NCI-H226 (cell line): ENCODE measurements at regions not wholly inside any gene's neighbourhood (a gene's known extent, or its start where the extent isn't known, plus 50 kb on each side); places are given as distances from the start of the nearest gene placed in this dataset.
A peak's percentile ranks its signal among the peaks of the same experiment; 100 is the strongest.

Source experiments
- DNase-seq: peaks from one replicate; pipeline ENCODE4 v3.0.0-alpha.2; 2015

GRCh38 chr14:65937079-65937959, 524.8 kb downstream of the FUT8 start:
- DNase-seq = no peak

GRCh38 chr14:65937960-65938316, 525.4 kb downstream of the FUT8 start:
- DNase-seq = no peak

DNA sequence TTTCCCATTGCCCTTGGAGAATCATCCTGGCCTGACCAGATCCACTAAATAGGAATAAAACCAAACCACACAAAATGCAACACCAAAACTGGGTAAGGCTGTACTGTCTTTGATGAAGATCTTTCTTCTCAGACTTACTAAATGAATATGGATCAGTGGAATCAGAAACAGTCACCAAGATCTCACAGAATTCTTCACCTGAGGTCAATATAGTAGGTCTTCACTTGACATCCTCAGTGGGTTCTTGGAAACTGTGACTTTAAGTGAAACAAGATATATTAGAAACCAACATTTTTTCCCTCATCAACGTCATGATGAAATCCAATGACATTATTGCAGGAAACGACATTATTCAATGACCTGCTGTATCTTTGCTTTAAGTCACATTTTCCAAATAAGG, 526.2 kb downstream of the FUT8 start:
- no peak for DNase-seq

- no peak for DNase-seq
Measured at GRCh38 chr14:65939184-65939583, 526.7 kb downstream of the FUT8 start.

GRCh38 chr14:65940056-65940735, 527.7 kb downstream of the FUT8 start:
- no peak for DNase-seq

- DNase-seq = no peak
Measured at GRCh38 chr14:65941091-65941490, 528.6 kb downstream of the FUT8 start.

- no peak for DNase-seq
Measured at GRCh38 chr14:65943150-65943549, 530.6 kb downstream of the FUT8 start.

GRCh38 chr14:65943916-65944410, 531.4 kb downstream of the FUT8 start:
- DNase-seq = no peak

DNA sequence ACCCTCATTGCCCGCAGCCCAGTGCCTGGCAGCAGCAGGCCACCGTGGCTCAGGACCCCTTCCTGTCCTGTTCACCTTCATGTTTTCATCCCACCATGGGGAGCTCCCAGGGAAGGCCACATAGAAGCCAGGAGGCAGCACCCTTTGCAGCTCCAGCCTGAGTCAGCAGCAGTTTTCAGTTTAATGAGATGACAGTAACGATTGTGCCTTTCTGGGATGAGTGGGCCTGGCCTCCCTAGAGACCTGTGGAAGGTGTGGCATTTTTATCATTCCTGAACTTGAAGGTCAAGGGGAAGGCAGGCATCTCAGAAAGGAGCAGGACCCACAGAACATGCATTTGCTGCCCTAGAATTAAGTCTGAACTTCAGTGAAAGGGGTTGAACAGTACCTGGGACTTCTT, 532.8 kb downstream of the FUT8 start:
- DNase-seq = no peak

- no peak for DNase-seq
Measured at GRCh38 chr14:65946494-65946893, 534.0 kb downstream of the FUT8 start.

DNA sequence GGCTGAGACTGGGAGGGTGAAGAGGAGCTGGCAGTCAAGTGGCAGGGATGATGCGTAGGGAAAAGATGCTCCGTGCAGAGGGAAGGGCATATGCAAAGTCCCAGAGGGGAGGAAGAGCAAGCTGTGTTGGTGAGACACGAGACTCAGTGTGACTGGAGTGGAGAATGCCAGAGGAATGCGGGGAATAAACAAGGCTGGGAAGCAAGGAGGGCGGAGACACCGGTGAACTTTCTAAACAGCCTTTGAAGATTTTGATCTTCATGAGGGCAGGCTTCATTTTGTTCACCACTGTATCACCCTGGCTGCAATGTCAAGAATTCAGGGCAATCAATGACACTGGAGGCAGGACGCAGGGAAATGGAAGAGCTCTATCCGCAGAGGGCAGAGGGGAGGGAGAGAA, 535.8 kb downstream of the FUT8 start:
- no peak for DNase-seq

- peak; percentile 40 for DNase-seq
Measured at GRCh38 chr14:65949711-65950516, 536.3 kb upstream of the CCDC196 start.

DNA sequence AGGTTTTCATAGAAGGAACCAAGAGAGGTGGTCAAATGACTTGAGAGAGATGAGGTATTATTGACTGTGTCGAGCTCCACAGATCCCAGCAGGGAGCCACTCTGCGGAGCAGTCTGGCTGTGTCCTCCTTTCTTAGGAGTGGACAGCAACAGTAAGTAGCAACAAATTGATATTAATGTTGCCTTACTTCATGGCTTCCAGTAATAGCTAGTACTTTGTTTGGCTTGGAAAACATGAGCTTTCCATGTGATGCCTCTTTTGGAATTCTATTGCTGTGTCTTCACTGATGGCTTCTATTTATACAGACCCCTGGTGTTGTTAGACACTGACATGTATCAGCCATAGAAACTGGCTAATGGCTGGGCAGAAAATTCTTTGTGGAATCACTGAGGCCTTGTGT, 531.2 kb upstream of the CCDC196 start:
- DNase-seq = no peak

- no peak for DNase-seq
Measured at GRCh38 chr14:65957631-65958205, 528.5 kb upstream of the CCDC196 start.

DNA sequence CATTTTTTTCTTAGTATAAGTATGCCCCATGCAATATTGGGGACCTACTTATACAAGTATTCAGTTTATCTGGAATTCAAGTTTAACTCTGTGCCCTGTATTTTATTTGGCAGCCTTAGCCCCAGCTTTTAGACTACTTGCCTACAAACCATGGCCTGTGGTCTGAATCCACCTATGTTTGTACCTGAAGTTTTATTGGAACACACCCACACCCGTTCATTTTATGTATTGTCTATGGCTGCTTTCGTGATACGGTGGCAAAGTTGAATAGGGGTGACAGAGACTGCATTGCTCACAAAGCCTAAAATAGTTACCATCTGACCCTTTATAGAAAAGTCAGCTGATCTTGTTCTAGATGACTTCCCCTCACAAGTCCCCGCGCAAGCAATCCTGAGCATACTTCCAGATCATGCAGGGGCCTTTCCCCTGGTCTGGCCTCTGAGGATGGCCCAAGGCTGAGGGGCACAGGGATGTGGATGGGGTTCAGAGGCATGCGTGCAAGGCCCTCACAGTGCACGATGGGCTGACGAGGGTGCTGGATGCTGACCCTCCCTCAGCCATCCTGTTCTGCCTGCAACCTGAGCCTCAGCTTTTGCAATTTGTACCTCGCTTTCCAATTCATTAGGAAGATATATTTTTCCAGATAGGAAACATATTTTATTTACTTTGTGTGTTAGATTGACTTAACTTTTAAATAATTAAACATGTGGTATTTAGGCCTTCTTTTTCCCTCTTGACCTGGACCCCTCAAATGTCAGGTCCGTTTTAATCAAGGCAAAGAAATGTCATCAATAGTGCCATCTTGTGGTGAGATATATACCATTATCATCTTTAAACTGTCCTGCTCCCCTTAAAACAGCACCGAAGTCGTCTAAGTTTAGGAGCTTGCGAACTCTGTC, 527.3 kb upstream of the CCDC196 start:
- DNase-seq = no peak

DNA sequence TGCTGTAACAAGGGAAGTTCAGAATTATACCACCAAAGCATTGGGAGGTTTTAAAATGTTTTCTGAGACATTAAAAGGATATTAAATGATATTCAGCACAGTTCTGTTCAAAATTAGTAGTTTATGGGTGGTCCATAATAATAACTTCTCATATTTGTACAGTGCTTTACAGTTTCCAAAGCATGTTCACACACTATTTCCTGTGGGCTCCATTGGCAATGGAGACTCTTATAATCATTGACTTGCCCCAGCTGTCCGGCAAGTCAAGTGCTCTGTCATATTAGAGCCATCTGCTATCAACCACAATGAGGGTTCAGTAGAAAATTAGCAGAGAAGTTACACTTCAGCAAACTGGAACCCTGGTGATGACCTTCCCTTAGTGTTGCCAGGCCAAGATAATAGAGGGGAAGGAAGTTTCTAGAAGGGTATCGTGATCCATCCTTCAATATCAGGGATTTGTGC, 526.6 kb upstream of the CCDC196 start:
- no peak for DNase-seq

GRCh38 chr14:65961004-65961403, 525.2 kb upstream of the CCDC196 start:
- DNase-seq = peak; percentile 46

- DNase-seq = no peak
Measured at GRCh38 chr14:65962952-65963351, 523.2 kb upstream of the CCDC196 start.

- DNase-seq = no peak
Measured at GRCh38 chr14:65964366-65964765, 521.8 kb upstream of the CCDC196 start.

- DNase-seq = no peak
Measured at GRCh38 chr14:65966188-65966587, 520.0 kb upstream of the CCDC196 start.

DNA sequence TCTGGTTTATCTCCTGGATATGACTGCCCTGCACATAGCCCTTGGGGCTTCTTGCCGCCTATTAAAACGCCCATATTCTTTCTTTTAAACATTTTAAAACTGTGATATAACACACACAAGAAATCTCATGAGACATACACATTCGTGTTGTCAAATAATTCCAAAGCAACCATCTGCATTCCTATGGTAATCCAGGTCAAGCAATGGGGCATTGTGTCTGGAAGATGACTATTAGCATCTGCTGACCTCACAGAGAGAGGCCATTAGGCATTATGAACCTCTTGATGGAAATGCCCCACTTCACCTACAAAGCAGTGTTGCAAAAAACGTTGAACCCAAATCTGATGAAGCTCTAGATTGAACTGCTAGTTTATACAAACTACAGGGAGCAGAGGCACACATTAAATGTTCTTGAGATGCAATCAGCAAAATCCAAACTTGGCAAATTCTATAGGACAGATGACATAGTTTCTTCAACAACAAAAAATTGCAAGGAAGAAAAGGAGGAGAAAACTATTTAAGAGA, 513.8 kb upstream of the CCDC196 start:
- DNase-seq = peak; percentile 58

DNA sequence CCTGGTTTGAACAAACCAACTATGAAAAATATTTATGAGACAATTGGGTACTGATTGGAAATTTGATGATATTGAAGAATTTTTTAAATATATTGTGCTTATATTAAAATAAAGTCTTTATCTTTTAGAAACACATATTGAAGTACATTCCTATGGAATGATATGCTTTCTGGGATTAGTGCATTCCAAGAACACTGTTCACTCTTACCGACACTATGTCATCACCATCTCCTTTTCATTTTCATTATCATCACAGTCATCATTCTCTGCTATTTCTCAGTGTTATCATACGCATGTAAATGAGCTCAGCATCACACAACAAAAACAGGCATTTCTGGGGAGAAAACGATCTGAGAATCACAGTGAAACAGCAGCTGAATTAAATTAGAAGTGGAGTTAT, 513.3 kb upstream of the CCDC196 start:
- peak; percentile 69 for DNase-seq
